VCaP (cell line): ENCODE measurements at regions not wholly inside any gene's neighbourhood (a gene's known extent, or its start where the extent isn't known, plus 50 kb on each side); places are given as distances from the start of the nearest gene placed in this dataset.

Experiments used
- H3K27ac ChIP-seq: fragments of 450-650 bp; 2 replicates; pipeline ENCODE4 v1.5.1; 2017
- TF ChIP-seq, protein P1 (sequence below): fragments of 450-650 bp; conservative IDR thresholded peaks from 2 replicates; pipeline ENCODE4 v1.5.1; 2017; ENCODE audit warnings: mild to moderate bottlenecking, moderate library complexity

DNA sequence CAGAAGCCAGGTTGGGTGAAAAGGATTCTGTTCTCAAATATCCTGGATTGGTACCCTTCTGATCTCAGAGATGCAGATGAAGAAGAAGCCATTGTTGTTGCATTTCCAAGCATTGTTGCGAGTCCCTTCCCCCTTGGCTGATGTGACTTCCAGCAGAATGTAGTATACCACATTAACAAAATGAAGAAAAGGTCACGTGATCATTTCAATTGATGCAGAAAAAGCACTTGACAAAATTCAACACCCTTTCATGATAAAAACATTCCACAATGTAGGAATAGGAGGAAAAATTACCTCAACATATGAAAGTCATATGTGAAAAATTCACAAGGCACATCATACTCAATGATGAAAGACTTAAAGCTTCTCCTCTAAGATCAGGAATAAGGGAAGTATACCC, 181.9 kb upstream of the PFN2 start:
- peak overlapping the region; percentile 96; the same call in 1 of the 2 replicates for H3K27ac ChIP-seq
- TF ChIP-seq, protein P1, sequence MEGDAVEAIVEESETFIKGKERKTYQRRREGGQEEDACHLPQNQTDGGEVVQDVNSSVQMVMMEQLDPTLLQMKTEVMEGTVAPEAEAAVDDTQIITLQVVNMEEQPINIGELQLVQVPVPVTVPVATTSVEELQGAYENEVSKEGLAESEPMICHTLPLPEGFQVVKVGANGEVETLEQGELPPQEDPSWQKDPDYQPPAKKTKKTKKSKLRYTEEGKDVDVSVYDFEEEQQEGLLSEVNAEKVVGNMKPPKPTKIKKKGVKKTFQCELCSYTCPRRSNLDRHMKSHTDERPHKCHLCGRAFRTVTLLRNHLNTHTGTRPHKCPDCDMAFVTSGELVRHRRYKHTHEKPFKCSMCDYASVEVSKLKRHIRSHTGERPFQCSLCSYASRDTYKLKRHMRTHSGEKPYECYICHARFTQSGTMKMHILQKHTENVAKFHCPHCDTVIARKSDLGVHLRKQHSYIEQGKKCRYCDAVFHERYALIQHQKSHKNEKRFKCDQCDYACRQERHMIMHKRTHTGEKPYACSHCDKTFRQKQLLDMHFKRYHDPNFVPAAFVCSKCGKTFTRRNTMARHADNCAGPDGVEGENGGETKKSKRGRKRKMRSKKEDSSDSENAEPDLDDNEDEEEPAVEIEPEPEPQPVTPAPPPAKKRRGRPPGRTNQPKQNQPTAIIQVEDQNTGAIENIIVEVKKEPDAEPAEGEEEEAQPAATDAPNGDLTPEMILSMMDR, result no peak

DNA sequence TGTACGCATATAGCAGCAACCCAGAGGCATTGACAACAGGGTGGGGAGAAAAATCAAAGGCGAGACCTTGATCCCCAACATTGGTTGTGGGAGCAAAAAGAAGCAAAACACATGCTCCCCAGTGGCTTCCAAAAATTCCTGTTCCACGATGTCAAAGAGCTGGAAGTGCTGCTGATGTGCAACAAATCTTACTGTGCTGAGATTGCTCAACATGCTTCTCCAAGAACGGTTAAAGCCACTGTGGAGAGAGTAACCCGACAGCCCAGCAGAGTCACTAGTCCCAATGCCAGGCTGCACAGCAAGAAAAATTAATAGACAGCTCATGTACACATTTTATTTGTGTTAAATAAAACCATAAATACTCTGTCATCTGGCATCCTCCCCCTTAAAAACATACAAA, 179.9 kb upstream of the PFN2 start:
- H3K27ac ChIP-seq, result peak overlapping the region; percentile 96
- TF ChIP-seq, protein P1, result no peak

DNA sequence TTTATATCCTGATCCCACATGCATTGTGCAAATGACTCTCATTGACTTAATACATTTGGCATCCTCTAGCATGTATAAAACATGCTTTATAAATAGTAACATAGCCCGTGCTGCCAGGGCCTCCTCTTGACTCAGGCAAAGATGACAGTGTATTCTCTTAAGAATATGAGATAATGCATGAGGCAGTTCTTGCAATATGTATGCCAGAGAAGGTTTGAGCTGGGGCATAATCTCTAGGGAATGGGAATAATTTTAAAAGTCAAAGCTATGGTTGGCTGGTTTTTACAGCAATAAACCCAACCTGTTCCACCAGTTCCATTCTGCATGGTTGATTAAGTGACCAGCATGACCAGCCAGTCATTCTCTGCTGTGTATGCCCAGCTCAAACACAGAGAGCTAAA, 179.0 kb upstream of the PFN2 start:
- peak overlapping the region; percentile 96 for H3K27ac ChIP-seq

DNA sequence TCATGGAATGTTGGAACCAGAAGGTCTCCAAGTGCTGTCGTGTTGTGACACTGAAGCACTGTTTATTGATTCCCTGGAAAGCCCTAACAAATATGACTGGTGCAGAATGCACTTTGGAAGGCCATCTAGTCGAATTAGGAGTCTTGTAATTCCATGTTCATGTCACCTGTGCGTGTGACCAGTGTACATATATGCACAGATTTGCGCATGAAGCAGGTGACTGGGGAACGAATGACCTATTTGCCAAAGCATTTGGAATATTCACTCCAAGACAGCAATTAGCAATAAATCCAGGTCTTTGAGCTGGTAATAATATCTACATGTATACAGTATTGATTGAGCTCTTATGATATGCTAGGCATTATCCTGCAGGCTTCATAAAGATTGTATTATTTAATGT, 177.5 kb upstream of the PFN2 start:
- H3K27ac ChIP-seq, result peak overlapping the region; percentile 96
- TF ChIP-seq, protein P1, result no peak

More for the DNA sequence above, 179.0 kb upstream of the PFN2 start:
- TF ChIP-seq, protein P1, result no peak

DNA sequence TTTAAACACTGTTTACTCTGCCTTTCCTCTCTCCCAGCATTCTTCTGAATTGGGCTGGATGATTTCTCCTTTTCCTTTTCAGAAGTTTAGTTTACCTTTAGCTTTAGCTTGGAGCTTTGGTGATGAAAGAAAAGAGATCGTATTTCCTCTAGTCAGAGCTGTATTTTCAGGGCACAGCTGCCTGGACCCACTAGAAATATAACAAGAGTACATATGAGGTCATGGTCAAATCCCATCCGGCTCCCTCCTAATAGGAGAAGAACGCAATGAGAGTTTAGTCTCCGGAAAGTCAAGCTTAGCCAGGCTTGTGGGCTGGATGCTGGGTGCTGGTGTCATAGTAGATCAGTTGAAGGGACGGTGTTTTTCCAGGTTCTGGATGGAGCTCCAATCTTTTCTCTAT, 177.1 kb upstream of the PFN2 start:
- TF ChIP-seq, protein P1, result no peak
- peak overlapping the region; percentile 96 for H3K27ac ChIP-seq

DNA sequence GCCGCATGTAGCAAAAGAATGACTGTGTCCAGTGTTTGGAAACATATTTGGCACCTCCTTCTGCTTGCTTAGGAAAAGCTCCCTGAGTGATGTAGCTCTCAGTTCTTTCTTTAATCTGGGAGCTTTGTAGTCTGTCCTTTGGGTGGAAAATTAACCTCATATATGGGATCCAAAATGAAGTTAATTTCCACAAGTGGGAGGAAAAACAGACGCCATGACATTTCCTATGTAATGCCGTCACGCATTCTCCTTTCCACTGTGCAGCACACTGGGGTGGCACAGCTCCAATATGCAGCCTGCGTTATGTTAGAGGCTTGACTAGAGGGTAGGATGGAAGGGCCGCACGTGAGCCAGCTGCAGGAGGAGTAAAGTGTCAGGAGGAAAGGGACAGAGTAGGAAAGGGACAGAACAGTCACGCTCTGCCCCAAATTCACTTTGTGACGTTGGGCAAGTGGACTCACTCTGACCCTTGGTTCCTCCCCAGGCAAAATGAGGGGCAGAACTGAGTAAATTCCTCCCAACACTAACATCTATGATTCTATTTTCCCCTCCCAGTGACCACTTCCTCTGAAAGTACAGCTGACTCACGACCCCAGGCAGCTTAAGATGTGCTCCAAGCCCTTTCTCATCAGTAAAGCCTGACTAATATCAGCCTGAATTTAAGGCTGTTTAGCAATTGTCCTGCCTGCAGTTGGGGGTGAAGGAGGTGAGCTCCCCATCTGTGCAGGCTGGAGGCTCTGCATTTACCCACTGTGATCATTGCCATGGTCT, 176.5 kb upstream of the PFN2 start:
- H3K27ac ChIP-seq, result peak overlapping the region; percentile 96
- TF ChIP-seq, protein P1, result no peak

DNA sequence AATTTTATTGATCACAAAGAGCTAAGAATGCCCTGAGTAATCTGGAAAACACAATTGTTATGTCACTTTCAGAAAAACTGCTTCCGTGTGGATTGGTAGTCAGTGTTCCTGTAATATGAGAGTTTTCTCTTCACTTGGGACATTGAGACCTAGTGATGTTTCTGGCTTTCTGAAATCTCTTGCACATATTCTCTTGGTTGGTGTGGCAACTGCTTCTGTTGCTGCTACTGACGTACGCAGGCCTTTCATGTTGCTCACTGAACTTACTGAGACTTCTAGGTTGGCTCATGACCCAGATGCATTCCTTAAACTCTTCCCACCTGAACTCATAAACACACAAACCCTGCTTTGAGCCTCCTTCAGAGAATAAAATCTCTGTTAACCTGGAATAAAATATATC, 175.0 kb upstream of the PFN2 start:
- TF ChIP-seq, protein P1, result no peak
- H3K27ac ChIP-seq, result no peak overlapping the region
